HEK293 (cell line): ENCODE measurements at regions not wholly inside any gene's neighbourhood (a gene's known extent, or its start where the extent isn't known, plus 50 kb on each side); places are given as distances from the start of the nearest gene placed in this dataset.

Experiments used
- HOXA7 ChIP-seq: sonication (generic); formaldehyde crosslinking; IDR thresholded peaks from 2 replicates; pipeline ENCODE4 v1.8.1; 2022; ENCODE audit warnings: missing genetic modification reagents, borderline replicate concordance
- MEIS1 ChIP-seq: sonication (generic); formaldehyde crosslinking; IDR thresholded peaks from 2 replicates; pipeline ENCODE4 v1.8.1; 2022; ENCODE audit warnings: missing genetic modification reagents, mild to moderate bottlenecking, borderline replicate concordance
- ZBTB7A ChIP-seq: fragments of 450-650 bp; formaldehyde crosslinking; IDR thresholded peaks from 2 replicates; pipeline ENCODE4 v1.5.1; 2016; ENCODE audit warnings: low read depth, missing biosample characterization, missing genetic modification characterization
- ZBTB8A ChIP-seq: fragments of 450-650 bp; formaldehyde crosslinking; IDR thresholded peaks from 2 replicates; pipeline ENCODE4 v1.5.1; 2016; ENCODE audit warnings: missing biosample characterization, missing genetic modification characterization
- ZNF121 ChIP-seq: fragments of 450-650 bp; formaldehyde crosslinking; IDR thresholded peaks from 2 replicates; pipeline ENCODE4 v1.5.1; 2016; ENCODE audit warnings: missing biosample characterization, missing genetic modification characterization
- ZNF174 ChIP-seq: fragments of 450-650 bp; formaldehyde crosslinking; IDR thresholded peaks from 2 replicates; pipeline ENCODE4 v1.5.0; 2017; ENCODE audit warnings: missing biosample characterization, mild to moderate bottlenecking, missing genetic modification characterization
- ZSCAN23 ChIP-seq: fragments of 450-650 bp; formaldehyde crosslinking; IDR thresholded peaks from 2 replicates; pipeline ENCODE4 v1.5.1; 2016; ENCODE audit warnings: missing biosample characterization, missing genetic modification characterization
- TF ChIP-seq, protein P1 (sequence below): fragments of 450-650 bp; formaldehyde crosslinking; IDR thresholded peaks from 2 replicates; pipeline ENCODE4 v1.5.1; 2016; ENCODE audit warnings: missing biosample characterization, missing genetic modification characterization
- TF ChIP-seq, protein P2 (sequence below): fragments of 450-650 bp; formaldehyde crosslinking; IDR thresholded peaks from 2 replicates; pipeline ENCODE4 v1.5.1; 2016; ENCODE audit warnings: missing biosample characterization, missing genetic modification characterization
- TF ChIP-seq, protein P3 (sequence below): fragments of 450-650 bp; formaldehyde crosslinking; IDR thresholded peaks from 2 replicates; pipeline ENCODE4; 2016; ENCODE audit warnings: missing biosample characterization, missing genetic modification characterization

DNA sequence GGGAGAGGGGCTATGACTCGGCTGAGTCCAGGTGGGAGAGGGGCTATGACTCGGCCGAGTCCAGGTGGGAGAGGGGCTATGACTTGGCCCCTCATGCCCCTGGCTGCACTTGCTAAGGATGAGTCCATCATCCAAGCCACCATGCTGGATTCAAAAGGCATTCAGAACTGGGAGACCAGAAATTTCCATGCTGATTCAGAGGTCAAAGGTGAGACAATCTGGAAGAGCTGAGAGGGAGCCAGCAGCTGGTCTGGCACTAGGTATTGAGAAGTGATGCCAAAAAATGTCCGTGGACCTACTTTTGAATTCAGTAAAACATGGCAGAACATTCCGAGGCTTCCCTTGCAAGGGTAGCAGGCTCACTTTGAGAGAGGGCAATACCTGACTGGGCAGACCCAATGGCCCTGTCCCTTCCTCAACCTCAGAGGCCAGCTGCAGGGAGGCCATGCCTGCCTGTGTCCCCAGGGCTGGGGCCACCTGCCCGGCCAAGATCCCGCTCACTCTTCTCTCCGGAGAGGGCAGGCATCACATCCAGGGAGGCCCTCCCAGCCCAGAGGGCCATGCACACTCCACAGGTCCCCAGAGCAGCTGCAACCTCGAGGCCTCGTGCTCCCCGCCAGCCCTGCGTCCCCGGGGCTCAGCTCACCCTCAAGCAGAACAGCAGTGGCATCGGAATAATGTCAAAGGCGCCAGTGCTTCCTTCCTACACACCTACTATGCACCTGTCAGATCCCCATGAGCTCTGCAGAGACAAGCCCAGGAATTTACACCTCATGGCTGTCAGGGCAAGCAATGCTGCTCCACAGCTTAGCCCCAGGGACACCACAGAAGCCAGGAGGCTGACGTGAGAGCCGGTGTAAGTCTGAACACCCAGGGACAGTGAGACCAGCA is 80.2 kb upstream of the GPC1 start:
- TF ChIP-seq, protein P1, sequence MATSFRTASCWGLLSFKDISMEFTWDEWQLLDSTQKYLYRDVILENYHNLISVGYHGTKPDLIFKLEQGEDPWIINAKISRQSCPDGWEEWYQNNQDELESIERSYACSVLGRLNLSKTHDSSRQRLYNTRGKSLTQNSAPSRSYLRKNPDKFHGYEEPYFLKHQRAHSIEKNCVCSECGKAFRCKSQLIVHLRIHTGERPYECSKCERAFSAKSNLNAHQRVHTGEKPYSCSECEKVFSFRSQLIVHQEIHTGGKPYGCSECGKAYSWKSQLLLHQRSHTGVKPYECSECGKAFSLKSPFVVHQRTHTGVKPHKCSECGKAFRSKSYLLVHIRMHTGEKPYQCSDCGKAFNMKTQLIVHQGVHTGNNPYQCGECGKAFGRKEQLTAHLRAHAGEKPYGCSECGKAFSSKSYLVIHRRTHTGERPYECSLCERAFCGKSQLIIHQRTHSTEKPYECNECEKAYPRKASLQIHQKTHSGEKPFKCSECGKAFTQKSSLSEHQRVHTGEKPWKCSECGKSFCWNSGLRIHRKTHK, result no peak
- TF ChIP-seq, protein P2, sequence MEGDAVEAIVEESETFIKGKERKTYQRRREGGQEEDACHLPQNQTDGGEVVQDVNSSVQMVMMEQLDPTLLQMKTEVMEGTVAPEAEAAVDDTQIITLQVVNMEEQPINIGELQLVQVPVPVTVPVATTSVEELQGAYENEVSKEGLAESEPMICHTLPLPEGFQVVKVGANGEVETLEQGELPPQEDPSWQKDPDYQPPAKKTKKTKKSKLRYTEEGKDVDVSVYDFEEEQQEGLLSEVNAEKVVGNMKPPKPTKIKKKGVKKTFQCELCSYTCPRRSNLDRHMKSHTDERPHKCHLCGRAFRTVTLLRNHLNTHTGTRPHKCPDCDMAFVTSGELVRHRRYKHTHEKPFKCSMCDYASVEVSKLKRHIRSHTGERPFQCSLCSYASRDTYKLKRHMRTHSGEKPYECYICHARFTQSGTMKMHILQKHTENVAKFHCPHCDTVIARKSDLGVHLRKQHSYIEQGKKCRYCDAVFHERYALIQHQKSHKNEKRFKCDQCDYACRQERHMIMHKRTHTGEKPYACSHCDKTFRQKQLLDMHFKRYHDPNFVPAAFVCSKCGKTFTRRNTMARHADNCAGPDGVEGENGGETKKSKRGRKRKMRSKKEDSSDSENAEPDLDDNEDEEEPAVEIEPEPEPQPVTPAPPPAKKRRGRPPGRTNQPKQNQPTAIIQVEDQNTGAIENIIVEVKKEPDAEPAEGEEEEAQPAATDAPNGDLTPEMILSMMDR (tag by site-specific recombination), result no peak
- TF ChIP-seq ZNF121 (tag by site-specific recombination) (no peak), ZNF174 (no peak), HOXA7 (CRISPR knock-in tag) (no peak), ZSCAN23 (tag by site-specific recombination) (no peak), ZBTB7A (tag by site-specific recombination) (no peak), MEIS1 (CRISPR knock-in tag) (no peak), ZBTB8A (tag by site-specific recombination) (no peak)
- TF ChIP-seq, protein P3, sequence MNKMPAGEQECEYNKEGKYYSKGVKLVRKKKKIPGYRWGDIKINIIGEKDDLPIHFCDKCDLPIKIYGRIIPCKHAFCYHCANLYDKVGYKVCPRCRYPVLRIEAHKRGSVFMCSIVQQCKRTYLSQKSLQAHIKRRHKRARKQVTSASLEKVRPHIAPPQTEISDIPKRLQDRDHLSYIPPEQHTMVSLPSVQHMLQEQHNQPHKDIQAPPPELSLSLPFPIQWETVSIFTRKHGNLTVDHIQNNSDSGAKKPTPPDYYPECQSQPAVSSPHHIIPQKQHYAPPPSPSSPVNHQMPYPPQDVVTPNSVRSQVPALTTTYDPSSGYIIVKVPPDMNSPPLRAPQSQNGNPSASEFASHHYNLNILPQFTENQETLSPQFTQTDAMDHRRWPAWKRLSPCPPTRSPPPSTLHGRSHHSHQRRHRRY (tag by site-specific recombination), result no peak
